WTC11 (cell line): ENCODE measurements at regions not wholly inside any gene's neighbourhood (a gene's known extent, or its start where the extent isn't known, plus 50 kb on each side); places are given as distances from the start of the nearest gene placed in this dataset.

Experiments used
- ETV6 ChIP-seq: sonication (generic); formaldehyde crosslinking; IDR thresholded peaks from 2 replicates; pipeline ENCODE4 v1.8.1; 2022; ENCODE audit warnings: mild to moderate bottlenecking, missing genetic modification reagents
- MAX ChIP-seq: sonication (generic); formaldehyde crosslinking; IDR thresholded peaks from 2 replicates; pipeline ENCODE4 v1.8.0; 2022; ENCODE audit warnings: mild to moderate bottlenecking, missing genetic modification reagents
- NR3C1 ChIP-seq: sonication (generic); formaldehyde crosslinking; conservative IDR thresholded peaks from 2 replicates; pipeline ENCODE4 v1.8.1; 2023; ENCODE audit warnings: low read depth, mild to moderate bottlenecking, missing genetic modification reagents
- ZBTB21 ChIP-seq: sonication (generic); formaldehyde crosslinking; IDR thresholded peaks from 2 replicates; pipeline ENCODE4 v1.8.1; 2023; ENCODE audit warnings: mild to moderate bottlenecking, missing genetic modification reagents, borderline replicate concordance

GRCh38 chr12:115075552-115076170, 391.7 kb upstream of the TBX3 start:
- TF ChIP-seq NR3C1 (CRISPR knock-in tag) (no peak), ETV6 (no peak), ZBTB21 (CRISPR knock-in tag) (no peak), MAX (CRISPR knock-in tag) (no peak)
